ENCODE measurements at regions not wholly inside any gene's neighbourhood (a gene's known extent, or its start where the extent isn't known, plus 50 kb on each side); places are given as distances from the start of the nearest gene placed in this dataset.

DNA sequence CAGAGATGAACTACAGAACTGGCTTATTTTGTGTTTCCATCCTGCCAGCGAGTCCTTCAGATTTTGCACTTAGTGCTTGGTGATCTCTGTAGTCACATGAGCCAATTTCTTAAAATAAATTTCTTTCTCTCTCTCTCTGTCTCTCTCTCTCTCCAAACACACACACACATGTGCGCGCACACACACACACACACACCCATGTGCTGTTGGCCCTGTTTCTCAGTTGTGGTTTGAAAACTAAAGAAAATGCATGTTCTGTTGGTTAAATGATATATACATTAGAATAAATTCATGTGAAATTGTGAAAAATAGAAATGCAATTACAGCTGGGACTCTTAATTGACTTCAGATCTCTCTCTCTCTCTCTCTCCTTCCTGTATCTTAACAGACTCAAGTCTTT lies 399.3 kb downstream of the FAT4 start:
- ATAC-seq = no peak

DNA sequence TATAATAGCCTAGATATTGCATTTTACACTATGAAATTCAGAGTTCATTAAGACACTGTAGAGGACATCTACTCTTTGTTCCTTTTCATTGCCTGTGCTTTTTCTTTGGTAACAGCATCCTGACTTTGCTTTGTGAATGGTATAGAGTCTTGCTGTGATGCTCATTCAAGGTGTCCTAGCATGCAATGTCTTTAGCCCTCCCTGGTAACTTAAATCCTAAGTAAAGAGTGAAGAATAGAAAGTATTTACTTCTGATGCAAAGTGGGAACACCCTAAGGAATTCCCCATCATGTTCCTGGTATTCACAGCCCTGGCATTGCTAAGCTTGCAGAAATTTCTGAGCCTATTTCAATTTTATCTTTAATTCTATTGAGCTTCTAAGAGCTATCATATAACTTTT lies 400.1 kb downstream of the FAT4 start:
- TF ChIP-seq TCF4 (CRISPR knock-in tag; IDR thresholded peaks at IDR 0.05; ENCODE audit: borderline replicate concordance) = no peak
- TF ChIP-seq, protein P1, sequence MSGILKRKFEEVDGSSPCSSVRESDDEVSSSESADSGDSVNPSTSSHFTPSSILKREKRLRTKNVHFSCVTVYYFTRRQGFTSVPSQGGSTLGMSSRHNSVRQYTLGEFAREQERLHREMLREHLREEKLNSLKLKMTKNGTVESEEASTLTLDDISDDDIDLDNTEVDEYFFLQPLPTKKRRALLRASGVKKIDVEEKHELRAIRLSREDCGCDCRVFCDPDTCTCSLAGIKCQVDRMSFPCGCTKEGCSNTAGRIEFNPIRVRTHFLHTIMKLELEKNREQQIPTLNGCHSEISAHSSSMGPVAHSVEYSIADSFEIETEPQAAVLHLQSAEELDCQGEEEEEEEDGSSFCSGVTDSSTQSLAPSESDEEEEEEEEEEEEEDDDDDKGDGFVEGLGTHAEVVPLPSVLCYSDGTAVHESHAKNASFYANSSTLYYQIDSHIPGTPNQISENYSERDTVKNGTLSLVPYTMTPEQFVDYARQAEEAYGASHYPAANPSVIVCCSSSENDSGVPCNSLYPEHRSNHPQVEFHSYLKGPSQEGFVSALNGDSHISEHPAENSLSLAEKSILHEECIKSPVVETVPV (CRISPR knock-in tag; IDR thresholded peaks at IDR 0.05) = no peak
- TF ChIP-seq BACH2 (CRISPR knock-in tag; IDR thresholded peaks at IDR 0.05; ENCODE audit: borderline replicate concordance) = no peak
- TF ChIP-seq ZFP3 (CRISPR knock-in tag; IDR thresholded peaks at IDR 0.05) = no peak
- TF ChIP-seq, protein P2, sequence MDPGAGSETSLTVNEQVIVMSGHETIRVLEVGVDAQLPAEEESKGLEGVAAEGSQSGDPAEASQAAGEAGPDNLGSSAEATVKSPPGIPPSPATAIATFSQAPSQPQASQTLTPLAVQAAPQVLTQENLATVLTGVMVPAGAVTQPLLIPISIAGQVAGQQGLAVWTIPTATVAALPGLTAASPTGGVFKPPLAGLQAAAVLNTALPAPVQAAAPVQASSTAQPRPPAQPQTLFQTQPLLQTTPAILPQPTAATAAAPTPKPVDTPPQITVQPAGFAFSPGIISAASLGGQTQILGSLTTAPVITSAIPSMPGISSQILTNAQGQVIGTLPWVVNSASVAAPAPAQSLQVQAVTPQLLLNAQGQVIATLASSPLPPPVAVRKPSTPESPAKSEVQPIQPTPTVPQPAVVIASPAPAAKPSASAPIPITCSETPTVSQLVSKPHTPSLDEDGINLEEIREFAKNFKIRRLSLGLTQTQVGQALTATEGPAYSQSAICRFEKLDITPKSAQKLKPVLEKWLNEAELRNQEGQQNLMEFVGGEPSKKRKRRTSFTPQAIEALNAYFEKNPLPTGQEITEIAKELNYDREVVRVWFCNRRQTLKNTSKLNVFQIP (CRISPR knock-in tag; IDR thresholded peaks at IDR 0.05; ENCODE audit: borderline replicate concordance, low read depth) = no peak
- no peak for TF ChIP-seq ARNTL (CRISPR knock-in tag; IDR thresholded peaks at IDR 0.05; ENCODE audit: borderline replicate concordance, low read depth)
- no peak for TF ChIP-seq CSDC2 (CRISPR knock-in tag; IDR thresholded peaks at IDR 0.05)
- no peak for TF ChIP-seq OSR1 (CRISPR knock-in tag; IDR thresholded peaks at IDR 0.05)
- no peak for TF ChIP-seq ZC3H10 (CRISPR knock-in tag; IDR thresholded peaks at IDR 0.05)
- TF ChIP-seq ZFP30 (CRISPR knock-in tag; IDR thresholded peaks at IDR 0.05) = no peak
- TF ChIP-seq, protein P3, sequence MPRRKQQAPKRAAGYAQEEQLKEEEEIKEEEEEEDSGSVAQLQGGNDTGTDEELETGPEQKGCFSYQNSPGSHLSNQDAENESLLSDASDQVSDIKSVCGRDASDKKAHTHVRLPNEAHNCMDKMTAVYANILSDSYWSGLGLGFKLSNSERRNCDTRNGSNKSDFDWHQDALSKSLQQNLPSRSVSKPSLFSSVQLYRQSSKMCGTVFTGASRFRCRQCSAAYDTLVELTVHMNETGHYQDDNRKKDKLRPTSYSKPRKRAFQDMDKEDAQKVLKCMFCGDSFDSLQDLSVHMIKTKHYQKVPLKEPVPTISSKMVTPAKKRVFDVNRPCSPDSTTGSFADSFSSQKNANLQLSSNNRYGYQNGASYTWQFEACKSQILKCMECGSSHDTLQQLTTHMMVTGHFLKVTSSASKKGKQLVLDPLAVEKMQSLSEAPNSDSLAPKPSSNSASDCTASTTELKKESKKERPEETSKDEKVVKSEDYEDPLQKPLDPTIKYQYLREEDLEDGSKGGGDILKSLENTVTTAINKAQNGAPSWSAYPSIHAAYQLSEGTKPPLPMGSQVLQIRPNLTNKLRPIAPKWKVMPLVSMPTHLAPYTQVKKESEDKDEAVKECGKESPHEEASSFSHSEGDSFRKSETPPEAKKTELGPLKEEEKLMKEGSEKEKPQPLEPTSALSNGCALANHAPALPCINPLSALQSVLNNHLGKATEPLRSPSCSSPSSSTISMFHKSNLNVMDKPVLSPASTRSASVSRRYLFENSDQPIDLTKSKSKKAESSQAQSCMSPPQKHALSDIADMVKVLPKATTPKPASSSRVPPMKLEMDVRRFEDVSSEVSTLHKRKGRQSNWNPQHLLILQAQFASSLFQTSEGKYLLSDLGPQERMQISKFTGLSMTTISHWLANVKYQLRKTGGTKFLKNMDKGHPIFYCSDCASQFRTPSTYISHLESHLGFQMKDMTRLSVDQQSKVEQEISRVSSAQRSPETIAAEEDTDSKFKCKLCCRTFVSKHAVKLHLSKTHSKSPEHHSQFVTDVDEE (CRISPR knock-in tag; IDR thresholded peaks at IDR 0.05) = no peak
- TF ChIP-seq RARB (CRISPR knock-in tag; IDR thresholded peaks at IDR 0.05) = no peak
- TF ChIP-seq GLIS3 (CRISPR knock-in tag; IDR thresholded peaks at IDR 0.05) = no peak
- TF ChIP-seq, protein P4, sequence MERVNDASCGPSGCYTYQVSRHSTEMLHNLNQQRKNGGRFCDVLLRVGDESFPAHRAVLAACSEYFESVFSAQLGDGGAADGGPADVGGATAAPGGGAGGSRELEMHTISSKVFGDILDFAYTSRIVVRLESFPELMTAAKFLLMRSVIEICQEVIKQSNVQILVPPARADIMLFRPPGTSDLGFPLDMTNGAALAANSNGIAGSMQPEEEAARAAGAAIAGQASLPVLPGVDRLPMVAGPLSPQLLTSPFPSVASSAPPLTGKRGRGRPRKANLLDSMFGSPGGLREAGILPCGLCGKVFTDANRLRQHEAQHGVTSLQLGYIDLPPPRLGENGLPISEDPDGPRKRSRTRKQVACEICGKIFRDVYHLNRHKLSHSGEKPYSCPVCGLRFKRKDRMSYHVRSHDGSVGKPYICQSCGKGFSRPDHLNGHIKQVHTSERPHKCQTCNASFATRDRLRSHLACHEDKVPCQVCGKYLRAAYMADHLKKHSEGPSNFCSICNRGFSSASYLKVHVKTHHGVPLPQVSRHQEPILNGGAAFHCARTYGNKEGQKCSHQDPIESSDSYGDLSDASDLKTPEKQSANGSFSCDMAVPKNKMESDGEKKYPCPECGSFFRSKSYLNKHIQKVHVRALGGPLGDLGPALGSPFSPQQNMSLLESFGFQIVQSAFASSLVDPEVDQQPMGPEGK (CRISPR knock-in tag; IDR thresholded peaks at IDR 0.05; ENCODE audit: borderline replicate concordance) = no peak
- no peak for ATAC-seq

More for the DNA sequence above, 399.3 kb downstream of the FAT4 start:
- TF ChIP-seq ZNF565 (CRISPR knock-in tag; conservative IDR thresholded peaks at IDR 0.05; ENCODE audit: low read depth) (no peak), GLIS3 (CRISPR knock-in tag; IDR thresholded peaks at IDR 0.05) (no peak), ZNF70 (CRISPR knock-in tag; IDR thresholded peaks at IDR 0.05) (no peak), OSR1 (CRISPR knock-in tag; IDR thresholded peaks at IDR 0.05) (no peak), TOX (CRISPR knock-in tag; IDR thresholded peaks at IDR 0.05; ENCODE audit: borderline replicate concordance) (no peak), PPARA (CRISPR knock-in tag; IDR thresholded peaks at IDR 0.05; ENCODE audit: borderline replicate concordance) (no peak), ESRRG (CRISPR knock-in tag; IDR thresholded peaks at IDR 0.05) (no peak), ZNF8 (CRISPR knock-in tag; IDR thresholded peaks at IDR 0.05) (no peak), TCF4 (CRISPR knock-in tag; IDR thresholded peaks at IDR 0.05; ENCODE audit: borderline replicate concordance) (no peak), ARNTL (CRISPR knock-in tag; IDR thresholded peaks at IDR 0.05; ENCODE audit: borderline replicate concordance, low read depth) (no peak), BACH2 (CRISPR knock-in tag; IDR thresholded peaks at IDR 0.05; ENCODE audit: borderline replicate concordance) (no peak)
- TF ChIP-seq, protein P3 (CRISPR knock-in tag; IDR thresholded peaks at IDR 0.05) = no peak
- TF ChIP-seq, protein P4 (CRISPR knock-in tag; IDR thresholded peaks at IDR 0.05; ENCODE audit: borderline replicate concordance) = no peak
